ENCODE measurements at regions not wholly inside any gene's neighbourhood (a gene's known extent, or its start where the extent isn't known, plus 50 kb on each side); places are given as distances from the start of the nearest gene placed in this dataset.

GRCh38 chr4:35900286-35901243 is 343.7 kb downstream of the ARAP2 start:
- no peaks in the 10 kb centered on the region for H3K36me3 ChIP-seq
- intact Hi-C loops (cut with DNase I; ENCODE audit: low total_unique reads), result no loop called here
- TF ChIP-seq EP300 (IDR thresholded peaks at IDR 0.05) (no peak), CTCF (IDR thresholded peaks at IDR 0.05) (no peak), POLR2AphosphoS5 (IDR thresholded peaks at IDR 0.05) (no peak), POLR2A (IDR thresholded peaks at IDR 0.05) (no peak)
- H3K9me3 ChIP-seq, result peaks cover 0 to 3% (median 0%) of the 10 kb centered on the region in 4 donors
- H3K27me3 ChIP-seq, result no peaks in the 10 kb centered on the region
- no peak for DNase-seq
- H3K4me1 ChIP-seq, result no peaks in the 10 kb centered on the region
- H3K27ac ChIP-seq, result no peak overlapping the region
- 68 to 75% (median 71%) methylated on average over 10 of the region's 10 CpGs for WGBS, 5 donors
- H3K4me3 ChIP-seq, result no peak overlapping the region

DNA sequence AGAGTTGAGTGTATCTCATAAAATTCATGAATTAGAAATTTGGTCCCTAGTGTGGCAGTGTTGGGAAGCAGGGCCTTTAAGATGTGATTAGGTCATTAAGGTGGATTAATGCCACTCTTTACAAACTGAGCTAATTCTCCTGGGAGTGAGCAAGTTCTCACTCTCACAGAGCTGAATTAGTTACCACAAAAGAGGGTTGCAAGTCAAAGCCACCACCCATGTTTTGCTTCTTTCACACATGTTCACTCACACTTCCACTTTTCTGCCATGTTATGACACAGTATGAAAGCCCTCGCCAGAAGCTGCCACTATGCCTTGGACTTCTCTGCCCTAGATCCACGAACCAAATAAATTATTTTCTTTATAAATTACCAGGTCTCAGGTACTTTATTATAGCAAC is 332.1 kb downstream of the ARAP2 start:
- no peak for DNase-seq
- H3K27me3 ChIP-seq, result no peaks in the 10 kb centered on the region
- no peaks in the 10 kb centered on the region for H3K4me1 ChIP-seq
- no peak overlapping the region for H3K27ac ChIP-seq
- 50 to 75% (median 59%) methylated on average over 2 of the region's 2 CpGs for WGBS, 5 donors
- H3K36me3 ChIP-seq, result no peaks in the 10 kb centered on the region
- intact Hi-C loops (cut with DNase I; ENCODE audit: low total_unique reads), result no loop called here
- H3K9me3 ChIP-seq, result no peaks in the 10 kb centered on the region
- TF ChIP-seq CTCF (IDR thresholded peaks at IDR 0.05), result no peak
- no peak overlapping the region for H3K4me3 ChIP-seq

- Histone ChIP-seq H3K27ac (no peak overlapping the region), H3K4me3 (no peak overlapping the region), H3K27me3 (no peaks in the 10 kb centered on the region), H3K9me3 (no peaks in the 10 kb centered on the region), H3K4me1 (no peaks in the 10 kb centered on the region), H3K36me3 (no peaks in the 10 kb centered on the region)
- 78 to 92% (median 86%) methylated on average over 1 of the region's 1 CpG for WGBS, 5 donors
- intact Hi-C loops (cut with DNase I; ENCODE audit: low total_unique reads), result no loop called here
- no peak for DNase-seq
- TF ChIP-seq POLR2A (IDR thresholded peaks at IDR 0.05) (no peak), CTCF (IDR thresholded peaks at IDR 0.05) (no peak), EP300 (IDR thresholded peaks at IDR 0.05) (no peak), POLR2AphosphoS5 (IDR thresholded peaks at IDR 0.05) (no peak)
Measured at GRCh38 chr4:35918491-35918977, 325.8 kb downstream of the ARAP2 start.

DNA sequence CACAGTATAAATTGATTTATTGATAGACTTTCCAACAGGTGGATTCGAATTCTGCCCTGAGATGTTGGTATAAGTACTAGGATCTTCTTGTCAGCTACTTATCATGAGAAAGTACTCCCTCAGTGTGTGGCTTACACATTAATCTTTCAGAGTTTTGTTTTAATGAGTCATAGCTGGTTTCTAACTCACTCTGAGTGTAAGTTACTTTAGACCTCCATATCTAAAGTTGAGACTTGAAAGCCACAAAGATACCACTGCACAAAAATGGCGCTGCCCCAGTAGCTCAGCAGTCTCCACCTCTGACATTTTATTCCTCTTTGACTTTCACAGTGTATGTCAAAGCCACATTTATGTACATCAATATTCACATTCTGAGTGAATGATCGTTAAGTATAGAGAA is 318.5 kb downstream of the ARAP2 start:
- H3K4me1 ChIP-seq, result no peaks in the 10 kb centered on the region
- TF ChIP-seq CTCF (IDR thresholded peaks at IDR 0.05) (no peak), EP300 (IDR thresholded peaks at IDR 0.05) (no peak), POLR2A (IDR thresholded peaks at IDR 0.05) (no peak), POLR2AphosphoS5 (IDR thresholded peaks at IDR 0.05) (no peak)
- H3K27ac ChIP-seq, result no peak overlapping the region
- no peak for DNase-seq
- no peak overlapping the region for H3K4me3 ChIP-seq
- H3K9me3 ChIP-seq, result no peaks in the 10 kb centered on the region
- 51 to 67% (median 65%) methylated on average over 3 of the region's 3 CpGs for WGBS, 5 donors
- H3K27me3 ChIP-seq, result no peaks in the 10 kb centered on the region
- intact Hi-C loops (cut with DNase I; ENCODE audit: low total_unique reads), result no loop called here
- H3K36me3 ChIP-seq, result no peaks in the 10 kb centered on the region

All from stomach (tissue), 8 donors.